BLaER1 treated with 17β-estradiol and CSF1 and Interleukin-3, amounts not matched to agents 10 nM and 100 nM (cell line): ENCODE measurements at regions not wholly inside any gene's neighbourhood (a gene's known extent, or its start where the extent isn't known, plus 50 kb on each side); places are given as distances from the start of the nearest gene placed in this dataset.

Experiments used
- H3K27ac ChIP-seq, 11 experiments: shearing (Covaris generic); formaldehyde crosslinking; 2 replicates each; pipeline ENCODE4 v1.8.1; 2022
- H3K27me3 ChIP-seq, 11 experiments: shearing (Covaris generic); formaldehyde crosslinking; 2 replicates each; pipeline ENCODE4 v1.8.1; 2022
- H3K36me3 ChIP-seq, 11 experiments: shearing (Covaris generic); formaldehyde crosslinking; 2 replicates each; pipeline ENCODE4 v1.8.1; 2022
- H3K4me1 ChIP-seq, 10 experiments: shearing (Covaris generic); formaldehyde crosslinking; 2 replicates each; pipeline ENCODE4 v1.8.1; 2022
- H3K4me2 ChIP-seq, 11 experiments: shearing (Covaris generic); formaldehyde crosslinking; 2 replicates each; pipeline ENCODE4 v1.8.1; 2022
- H3K4me3 ChIP-seq, 10 experiments: shearing (Covaris generic); formaldehyde crosslinking; 2 replicates each; pipeline ENCODE4 v1.8.1; 2022
- H3K9ac ChIP-seq, 11 experiments: shearing (Covaris generic); formaldehyde crosslinking; 2 replicates each; pipeline ENCODE4 v1.8.1; 2022
- H3K9me3 ChIP-seq, 11 experiments: shearing (Covaris generic); formaldehyde crosslinking; replicated peaks in 1 of 11; 2 replicates each; pipeline ENCODE4 v1.8.1; 2022
- H4K20me1 ChIP-seq, 11 experiments: shearing (Covaris generic); formaldehyde crosslinking; 2 replicates each; pipeline ENCODE4 v1.8.1; 2022
- Cebpa-rat ChIP-seq, 11 experiments: shearing (Covaris generic); IDR thresholded peaks; 2 replicates each; pipeline ENCODE4 v1.8.1; 2022

DNA sequence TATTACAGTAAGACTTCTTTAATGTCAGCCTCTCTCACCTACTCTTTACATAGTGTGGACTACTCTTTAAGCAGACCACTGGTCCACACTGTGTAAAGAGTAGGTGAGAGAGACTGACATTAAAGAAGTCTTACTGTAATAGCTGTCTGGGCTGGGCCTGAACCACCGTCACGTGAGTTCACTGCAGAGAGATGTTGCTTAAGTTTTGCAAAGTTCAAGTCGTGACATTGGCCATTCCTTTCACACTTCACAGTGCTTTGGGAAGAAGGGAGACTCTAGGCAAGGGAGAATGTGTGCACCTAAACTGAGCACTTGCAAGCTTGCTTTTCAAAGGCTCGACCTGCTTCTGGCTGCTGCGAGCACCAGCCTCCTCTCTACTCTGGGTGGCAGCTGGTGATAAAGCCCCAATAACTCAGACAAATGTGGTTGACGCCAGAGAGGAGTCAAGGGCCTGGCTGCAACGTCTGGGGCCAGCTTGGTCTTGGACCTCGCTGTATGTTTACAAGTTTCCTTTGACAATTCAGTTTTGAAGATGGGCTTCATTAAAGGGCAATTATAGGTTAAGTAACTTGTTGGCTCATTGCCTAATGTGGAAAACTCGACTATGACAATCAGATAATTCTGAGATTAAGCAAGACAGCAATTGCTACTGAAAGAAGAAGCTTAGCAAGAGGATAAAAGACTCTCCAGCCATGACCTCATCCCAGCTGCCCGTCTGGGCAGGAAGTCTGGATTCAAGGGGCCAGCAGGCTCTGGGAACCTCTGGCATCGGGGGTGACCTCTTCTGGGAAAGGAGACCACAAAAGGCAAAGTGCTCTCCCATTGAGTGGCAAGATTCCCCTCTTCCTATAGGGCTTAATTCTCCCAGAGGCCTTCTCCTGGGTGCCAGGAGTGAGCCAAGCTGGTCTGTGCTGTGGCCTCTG lies 242.1 kb upstream of the TLE3 start:
- H3K27ac ChIP-seq, result no peak overlapping the region
- H3K9me3 ChIP-seq, result peaks cover 8 to 19% (median 12%) of the 10 kb centered on the region in 11 experiments
- H4K20me1 ChIP-seq, result no peaks in the 10 kb centered on the region
- no peak overlapping the region for H3K9ac ChIP-seq
- H3K36me3 ChIP-seq, result no peaks in the 10 kb centered on the region
- H3K4me3 ChIP-seq, result no peak overlapping the region
- H3K4me2 ChIP-seq, result peak overlapping the region in 3 of 11 experiments; percentile 11 to 43 (median 19); a peak in 5 of 22 replicates
- no peaks in the 10 kb centered on the region for H3K27me3 ChIP-seq
- TF ChIP-seq Cebpa-rat (IDR thresholded peaks at IDR 0.05), result no peak
- H3K4me1 ChIP-seq, result peaks cover 0 to 18% (median 7%) of the 10 kb centered on the region in 10 experiments; a peak in 12 of 20 replicates

DNA sequence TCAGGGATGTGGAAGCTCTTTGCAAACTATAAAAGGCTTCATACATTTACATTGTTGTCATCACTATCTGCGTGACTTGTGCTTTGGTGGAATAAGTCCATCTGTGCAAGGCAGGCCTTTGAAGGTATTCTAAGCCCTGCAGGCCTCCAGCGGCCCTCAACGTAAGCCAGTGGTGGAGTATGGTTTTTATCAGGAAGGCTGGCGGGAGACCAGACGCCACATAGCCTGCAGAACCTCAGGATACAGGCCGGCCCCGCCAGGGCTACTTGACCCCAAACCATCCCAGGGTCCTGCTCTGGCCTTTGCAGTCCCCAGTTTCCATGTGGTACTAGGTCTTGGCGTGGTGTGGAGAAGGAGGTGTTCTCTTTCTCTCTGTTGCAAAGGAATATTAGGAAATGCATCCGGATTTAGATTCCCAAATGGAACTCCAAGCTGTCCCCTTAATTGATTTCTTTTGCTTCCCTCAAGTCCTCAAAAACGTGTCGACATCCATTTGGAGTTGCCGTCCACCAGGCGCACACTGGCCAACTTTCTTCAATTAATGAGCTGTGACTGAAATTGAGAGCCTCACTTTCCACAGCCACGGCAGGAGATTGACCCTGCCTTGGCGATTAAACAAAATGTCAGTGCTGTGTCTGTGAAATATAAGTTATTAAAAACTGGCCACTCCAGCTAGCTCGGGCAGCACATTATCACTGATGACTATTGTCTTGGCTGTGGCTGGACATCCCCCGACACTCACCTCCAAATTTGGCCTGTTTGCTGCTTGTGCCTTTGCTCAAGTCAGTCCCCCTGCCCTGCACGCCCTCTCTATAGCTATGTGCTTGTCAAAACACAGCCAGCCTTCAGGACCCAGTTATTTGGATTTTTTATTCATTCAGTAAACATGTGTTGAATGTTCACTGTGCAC lies 239.8 kb upstream of the TLE3 start:
- no peak overlapping the region for H3K9ac ChIP-seq
- H3K9me3 ChIP-seq, result peaks cover 31 to 38% (median 34%) of the 10 kb centered on the region in 11 experiments
- H3K4me1 ChIP-seq, result peaks cover 0 to 18% (median 7%) of the 10 kb centered on the region in 10 experiments; a peak in 12 of 20 replicates
- peak overlapping the region in 1 of 11 experiments; percentile 36; a peak in 2 of 22 replicates for H3K4me2 ChIP-seq
- TF ChIP-seq Cebpa-rat (IDR thresholded peaks at IDR 0.05), result no peak
- no peaks in the 10 kb centered on the region for H3K27me3 ChIP-seq
- H3K36me3 ChIP-seq, result no peaks in the 10 kb centered on the region
- no peak overlapping the region for H3K27ac ChIP-seq
- no peak overlapping the region for H3K4me3 ChIP-seq
- H4K20me1 ChIP-seq, result no peaks in the 10 kb centered on the region

GRCh38 chr15:70336425-70337009 lies 238.8 kb upstream of the TLE3 start:
- H3K36me3 ChIP-seq, result no peaks in the 10 kb centered on the region
- no peaks in the 10 kb centered on the region for H4K20me1 ChIP-seq
- 0 out of 22 replicates have a peak overlapping the region, but pooled peaks of 1 of the 11 experiments have one; percentile 6 for H3K4me2 ChIP-seq
- H3K27ac ChIP-seq, result no peak overlapping the region
- peaks cover 33 to 39% (median 36%) of the 10 kb centered on the region in 11 experiments for H3K9me3 ChIP-seq
- H3K4me3 ChIP-seq, result no peak overlapping the region
- TF ChIP-seq Cebpa-rat (IDR thresholded peaks at IDR 0.05), result no peak
- H3K4me1 ChIP-seq, result peaks cover 0 to 18% (median 7%) of the 10 kb centered on the region in 10 experiments; a peak in 12 of 20 replicates
- H3K9ac ChIP-seq, result no peak overlapping the region
- H3K27me3 ChIP-seq, result no peaks in the 10 kb centered on the region

- Histone ChIP-seq H3K9me3 (peaks cover 33 to 41% (median 36%) of the 10 kb centered on the region in 11 experiments), H3K4me1 (peaks cover 6 to 16% (median 13%) of the 10 kb centered on the region in 10 experiments), H3K36me3 (no peaks in the 10 kb centered on the region)
Observed at GRCh38 chr15:70334286-70334685, 236.6 kb upstream of the TLE3 start.

DNA sequence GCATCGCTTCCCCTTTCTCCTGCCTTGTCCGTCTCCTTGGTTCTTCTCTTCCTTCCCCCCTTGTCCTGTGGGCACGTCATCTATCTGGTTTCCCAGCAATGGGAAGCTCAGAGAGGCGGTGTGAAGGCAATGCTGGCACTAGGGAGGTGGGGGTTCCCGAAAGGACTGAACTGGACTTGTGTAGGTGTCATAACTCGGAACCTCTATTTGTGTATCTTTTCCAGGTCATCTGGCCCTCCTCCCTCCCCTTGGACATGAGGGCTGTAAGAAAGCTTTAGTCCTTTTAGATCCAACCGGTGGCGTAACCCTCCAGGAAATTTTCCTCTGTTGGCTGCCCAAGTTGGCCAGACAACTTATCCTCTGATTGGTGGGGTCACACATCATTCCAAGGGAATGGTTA lies 231.5 kb upstream of the TLE3 start:
- H3K4me1 ChIP-seq, result peaks cover 33 to 43% (median 38%) of the 10 kb centered on the region in 10 experiments
- H3K36me3 ChIP-seq, result no peaks in the 10 kb centered on the region
- no peak for TF ChIP-seq Cebpa-rat (IDR thresholded peaks at IDR 0.05)
- H4K20me1 ChIP-seq, result peaks cover 0 to 14% (median 0%) of the 10 kb centered on the region in 11 experiments; a peak in 7 of 22 replicates
- H3K27me3 ChIP-seq, result peaks cover 5 to 35% (median 21%) of the 10 kb centered on the region in 11 experiments; a peak in 18 of 22 replicates
- peak overlapping the region in 7 of 11 experiments; percentile 51 to 68 (median 65); a peak in 10 of 22 replicates for H3K9ac ChIP-seq
- peaks cover 14 to 24% (median 17%) of the 10 kb centered on the region in 11 experiments for H3K9me3 ChIP-seq
- peak overlapping the region; percentile 83 to 96 (median 91) for H3K4me2 ChIP-seq
- H3K27ac ChIP-seq, result peak overlapping the region in 10 of 11 experiments; percentile 46 to 83 (median 75); a peak in 17 of 22 replicates
- H3K4me3 ChIP-seq, result peak overlapping the region in 2 of 10 experiments; percentile 33 to 55; a peak in 2 of 20 replicates

More at GRCh38 chr15:70334286-70334685, 236.6 kb upstream of the TLE3 start:
- no peak overlapping the region for H3K4me2 ChIP-seq
- H3K4me3 ChIP-seq, result no peak overlapping the region
- H3K9ac ChIP-seq, result no peak overlapping the region
- H3K27ac ChIP-seq, result no peak overlapping the region
- no peaks in the 10 kb centered on the region for H4K20me1 ChIP-seq
- TF ChIP-seq Cebpa-rat (IDR thresholded peaks at IDR 0.05), result no peak
- H3K27me3 ChIP-seq, result peaks cover 0 to 6% (median 0%) of the 10 kb centered on the region in 11 experiments; a peak in 1 of 22 replicates

DNA sequence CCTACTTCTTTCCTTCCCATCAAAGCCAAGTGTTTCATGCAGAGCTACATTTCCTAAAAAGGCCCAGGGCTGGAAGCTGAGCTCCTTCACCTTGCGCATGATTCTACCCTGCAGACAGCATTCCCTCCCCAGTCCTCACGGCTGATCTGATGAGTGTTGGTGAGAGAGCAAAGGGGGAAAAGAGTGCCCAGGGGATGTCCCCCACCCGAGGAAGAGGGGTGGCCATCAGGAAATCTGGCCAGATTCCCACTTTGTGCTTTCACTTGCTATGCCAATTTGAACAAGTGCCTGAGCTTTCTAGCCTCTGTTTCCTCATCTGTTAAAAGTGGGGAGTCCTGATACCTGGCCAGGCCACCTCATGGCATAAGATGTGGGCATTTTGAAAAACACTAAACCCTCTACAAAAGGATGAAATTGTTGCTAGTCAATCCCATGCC lies 231.0 kb upstream of the TLE3 start:
- peak overlapping the region; percentile 30 to 68 (median 63); a peak in 18 of 22 replicates for H3K9ac ChIP-seq
- peak overlapping the region; percentile 27 to 83 (median 72); a peak in 18 of 22 replicates for H3K27ac ChIP-seq
- no peak for TF ChIP-seq Cebpa-rat (IDR thresholded peaks at IDR 0.05)
- peaks cover 0 to 14% (median 0%) of the 10 kb centered on the region in 11 experiments; a peak in 7 of 22 replicates for H4K20me1 ChIP-seq
- peak overlapping the region; percentile 83 to 96 (median 91) for H3K4me2 ChIP-seq
- no peaks in the 10 kb centered on the region for H3K36me3 ChIP-seq
- peak overlapping the region in 7 of 10 experiments; percentile 5 to 55 (median 27); a peak in 12 of 20 replicates for H3K4me3 ChIP-seq
- H3K4me1 ChIP-seq, result peaks cover 35 to 47% (median 42%) of the 10 kb centered on the region in 10 experiments
- H3K9me3 ChIP-seq, result peaks cover 9 to 19% (median 12%) of the 10 kb centered on the region in 11 experiments; a peak in 21 of 22 replicates
- H3K27me3 ChIP-seq, result peaks cover 5 to 40% (median 21%) of the 10 kb centered on the region in 11 experiments; a peak in 18 of 22 replicates

DNA sequence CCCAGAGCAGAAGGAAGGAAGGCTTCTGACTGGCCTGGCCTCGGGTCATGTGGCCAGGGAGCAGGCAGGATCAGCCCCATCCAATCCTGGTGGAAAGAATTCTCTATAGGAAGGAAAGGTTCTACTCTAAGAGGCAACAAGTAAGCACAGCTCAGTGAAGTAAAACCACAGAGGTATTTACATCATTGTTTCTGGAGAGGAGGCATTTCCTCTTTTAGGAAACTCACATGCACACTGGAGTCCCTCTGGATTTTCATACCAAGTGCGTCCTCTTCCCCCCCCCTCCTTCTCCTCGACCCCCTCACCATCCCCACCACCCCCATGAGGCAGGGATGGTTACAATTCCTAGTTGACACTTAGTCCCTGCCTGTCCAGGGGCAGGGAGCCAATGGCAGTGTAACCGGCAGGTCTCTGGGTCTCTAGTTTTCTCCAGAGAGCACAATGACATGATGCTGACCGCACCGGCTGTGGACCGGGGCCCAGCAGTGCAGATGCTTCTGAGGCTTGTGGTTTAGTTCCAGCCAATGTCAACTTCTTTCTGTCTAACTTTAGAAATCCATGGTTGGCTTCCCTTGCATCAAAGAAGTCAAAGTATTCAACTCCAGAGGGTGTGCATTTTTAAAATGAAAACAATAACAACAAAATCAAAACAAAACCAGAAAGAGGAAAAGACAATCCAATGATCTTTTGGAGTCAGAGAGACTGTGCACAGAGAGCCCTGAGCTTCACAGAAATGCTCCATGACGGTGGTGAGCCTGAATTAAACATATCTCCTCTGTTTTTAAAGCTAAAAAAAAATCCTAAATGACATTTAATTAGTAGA lies 230.3 kb upstream of the TLE3 start:
- Histone ChIP-seq H3K4me3 (peak overlapping the region in 7 of 10 experiments; percentile 6 to 55 (median 27); a peak in 12 of 20 replicates), H3K4me1 (peaks cover 41 to 54% (median 48%) of the 10 kb centered on the region in 10 experiments), H4K20me1 (peaks cover 0 to 14% (median 0%) of the 10 kb centered on the region in 11 experiments; a peak in 7 of 22 replicates), H3K36me3 (no peaks in the 10 kb centered on the region), H3K9me3 (peaks cover 5 to 13% (median 6%) of the 10 kb centered on the region in 11 experiments; a peak in 18 of 22 replicates), H3K4me2 (peak overlapping the region; percentile 83 to 96 (median 91)), H3K27ac (peak overlapping the region; percentile 27 to 83 (median 72); a peak in 18 of 22 replicates), H3K9ac (peak overlapping the region; percentile 30 to 68 (median 63); a peak in 18 of 22 replicates), H3K27me3 (peaks cover 5 to 43% (median 22%) of the 10 kb centered on the region in 11 experiments; a peak in 18 of 22 replicates)
- no peak for TF ChIP-seq Cebpa-rat (IDR thresholded peaks at IDR 0.05)
